ENCODE measurements at regions not wholly inside any gene's neighbourhood (a gene's known extent, or its start where the extent isn't known, plus 50 kb on each side); places are given as distances from the start of the nearest gene placed in this dataset.

GRCh38 chr6:124881898-124882578, 80.2 kb upstream of the RNF217 start:
- TF ChIP-seq FOXM1 (IDR thresholded peaks at IDR 0.05; ENCODE audit: low read depth, low read length) (no peak), POLR2AphosphoS5 (IDR thresholded peaks at IDR 0.05; ENCODE audit: low read length) (no peak), MYC (IDR thresholded peaks at IDR 0.05; ENCODE audit: insufficient read depth, insufficient read length, insufficient replicate concordance, low read length, severe bottlenecking) (no peak), TARDBP (IDR thresholded peaks at IDR 0.05; ENCODE audit: borderline replicate concordance) (no peak), SIN3A (IDR thresholded peaks at IDR 0.05; ENCODE audit: low read depth, low read length) (no peak), EED (IDR thresholded peaks at IDR 0.05; ENCODE audit: low read depth) (no peak), BCL11A (IDR thresholded peaks at IDR 0.05; ENCODE audit: low read depth, low read length) (no peak), EP300 (IDR thresholded peaks at IDR 0.05; ENCODE audit: borderline replicate concordance in 1 of 2, control insufficient read depth in 1 of 2, low read depth in 2 of 2, low read length in 2 of 2) (no peak), USF1 (IDR thresholded peaks at IDR 0.05; ENCODE audit: borderline replicate concordance, extremely low read length, insufficient read depth, low read depth, low read length) (no peak), MXI1 (IDR thresholded peaks at IDR 0.05; ENCODE audit: low read depth, low read length) (no peak)
- TF ChIP-seq, protein P1, sequence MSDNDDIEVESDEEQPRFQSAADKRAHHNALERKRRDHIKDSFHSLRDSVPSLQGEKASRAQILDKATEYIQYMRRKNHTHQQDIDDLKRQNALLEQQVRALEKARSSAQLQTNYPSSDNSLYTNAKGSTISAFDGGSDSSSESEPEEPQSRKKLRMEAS (IDR thresholded peaks at IDR 0.05; ENCODE audit: low read depth, low read length): no peak
- TF ChIP-seq, protein P2, sequence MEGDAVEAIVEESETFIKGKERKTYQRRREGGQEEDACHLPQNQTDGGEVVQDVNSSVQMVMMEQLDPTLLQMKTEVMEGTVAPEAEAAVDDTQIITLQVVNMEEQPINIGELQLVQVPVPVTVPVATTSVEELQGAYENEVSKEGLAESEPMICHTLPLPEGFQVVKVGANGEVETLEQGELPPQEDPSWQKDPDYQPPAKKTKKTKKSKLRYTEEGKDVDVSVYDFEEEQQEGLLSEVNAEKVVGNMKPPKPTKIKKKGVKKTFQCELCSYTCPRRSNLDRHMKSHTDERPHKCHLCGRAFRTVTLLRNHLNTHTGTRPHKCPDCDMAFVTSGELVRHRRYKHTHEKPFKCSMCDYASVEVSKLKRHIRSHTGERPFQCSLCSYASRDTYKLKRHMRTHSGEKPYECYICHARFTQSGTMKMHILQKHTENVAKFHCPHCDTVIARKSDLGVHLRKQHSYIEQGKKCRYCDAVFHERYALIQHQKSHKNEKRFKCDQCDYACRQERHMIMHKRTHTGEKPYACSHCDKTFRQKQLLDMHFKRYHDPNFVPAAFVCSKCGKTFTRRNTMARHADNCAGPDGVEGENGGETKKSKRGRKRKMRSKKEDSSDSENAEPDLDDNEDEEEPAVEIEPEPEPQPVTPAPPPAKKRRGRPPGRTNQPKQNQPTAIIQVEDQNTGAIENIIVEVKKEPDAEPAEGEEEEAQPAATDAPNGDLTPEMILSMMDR (IDR thresholded peaks at IDR 0.05 in 2 of 3, conservative IDR thresholded peaks at IDR 0.05 in 1 of 3; ENCODE audit: control insufficient read depth in 2 of 3, extremely low read depth in 1 of 3, insufficient read depth in 1 of 3, low read depth in 3 of 3, low read length in 3 of 3): no peak
- TF ChIP-seq, protein P3, sequence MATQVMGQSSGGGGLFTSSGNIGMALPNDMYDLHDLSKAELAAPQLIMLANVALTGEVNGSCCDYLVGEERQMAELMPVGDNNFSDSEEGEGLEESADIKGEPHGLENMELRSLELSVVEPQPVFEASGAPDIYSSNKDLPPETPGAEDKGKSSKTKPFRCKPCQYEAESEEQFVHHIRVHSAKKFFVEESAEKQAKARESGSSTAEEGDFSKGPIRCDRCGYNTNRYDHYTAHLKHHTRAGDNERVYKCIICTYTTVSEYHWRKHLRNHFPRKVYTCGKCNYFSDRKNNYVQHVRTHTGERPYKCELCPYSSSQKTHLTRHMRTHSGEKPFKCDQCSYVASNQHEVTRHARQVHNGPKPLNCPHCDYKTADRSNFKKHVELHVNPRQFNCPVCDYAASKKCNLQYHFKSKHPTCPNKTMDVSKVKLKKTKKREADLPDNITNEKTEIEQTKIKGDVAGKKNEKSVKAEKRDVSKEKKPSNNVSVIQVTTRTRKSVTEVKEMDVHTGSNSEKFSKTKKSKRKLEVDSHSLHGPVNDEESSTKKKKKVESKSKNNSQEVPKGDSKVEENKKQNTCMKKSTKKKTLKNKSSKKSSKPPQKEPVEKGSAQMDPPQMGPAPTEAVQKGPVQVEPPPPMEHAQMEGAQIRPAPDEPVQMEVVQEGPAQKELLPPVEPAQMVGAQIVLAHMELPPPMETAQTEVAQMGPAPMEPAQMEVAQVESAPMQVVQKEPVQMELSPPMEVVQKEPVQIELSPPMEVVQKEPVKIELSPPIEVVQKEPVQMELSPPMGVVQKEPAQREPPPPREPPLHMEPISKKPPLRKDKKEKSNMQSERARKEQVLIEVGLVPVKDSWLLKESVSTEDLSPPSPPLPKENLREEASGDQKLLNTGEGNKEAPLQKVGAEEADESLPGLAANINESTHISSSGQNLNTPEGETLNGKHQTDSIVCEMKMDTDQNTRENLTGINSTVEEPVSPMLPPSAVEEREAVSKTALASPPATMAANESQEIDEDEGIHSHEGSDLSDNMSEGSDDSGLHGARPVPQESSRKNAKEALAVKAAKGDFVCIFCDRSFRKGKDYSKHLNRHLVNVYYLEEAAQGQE (IDR thresholded peaks at IDR 0.05; ENCODE audit: low read depth, low read length): no peak
- TF ChIP-seq, protein P4, sequence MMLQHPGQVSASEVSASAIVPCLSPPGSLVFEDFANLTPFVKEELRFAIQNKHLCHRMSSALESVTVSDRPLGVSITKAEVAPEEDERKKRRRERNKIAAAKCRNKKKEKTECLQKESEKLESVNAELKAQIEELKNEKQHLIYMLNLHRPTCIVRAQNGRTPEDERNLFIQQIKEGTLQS (IDR thresholded peaks at IDR 0.05; ENCODE audit: borderline replicate concordance, extremely low read depth, low read depth, low read length): no peak

Measured in GM12878 (cell line).